ENCODE measurements at regions not wholly inside any gene's neighbourhood (a gene's known extent, or its start where the extent isn't known, plus 50 kb on each side); places are given as distances from the start of the nearest gene placed in this dataset.
A peak's percentile ranks its signal among the peaks of the same experiment; 100 is the strongest.

- no peak overlapping the region for H3K18ac ChIP-seq (ENCODE audit: insufficient read length, low read depth, low read length)
- no CpG with 5 or more reads among the region's 5 CpGs for WGBS (ENCODE audit: extremely low coverage, insufficient read length, low lambda C conversion rate)
- no peak overlapping the region for H3K9ac ChIP-seq (ENCODE audit: extremely low read depth, insufficient read length, low read length)
- H3K4me2 ChIP-seq (ENCODE audit: insufficient read depth, insufficient read length, low read length): no peak overlapping the region
- H3K27ac ChIP-seq (ENCODE audit: insufficient read length, low read depth, low read length): no peak overlapping the region
- no peak for DNase-seq
- H4K5ac ChIP-seq (ENCODE audit: insufficient read length, low read depth, low read length): no peak overlapping the region
- no peaks in the 10 kb centered on the region for H3K9me3 Mint-ChIP-seq
- H4K8ac ChIP-seq (replicated peaks; ENCODE audit: insufficient read length, low read depth, low read length): no peak overlapping the region
- H3K56ac ChIP-seq (ENCODE audit: insufficient read length, low read depth, low read length): no peak overlapping the region
- H3T11ph ChIP-seq (ENCODE audit: low read length): no peak overlapping the region
- H2AFZ ChIP-seq (ENCODE audit: low read length): peak overlapping the region; percentile 92
- no peaks in the 10 kb centered on the region for H4K20me1 ChIP-seq (ENCODE audit: control insufficient read depth, insufficient read depth, insufficient read length)
- H3K4me3 Mint-ChIP-seq: no peak overlapping the region
- H3K79me2 ChIP-seq (ENCODE audit: insufficient read depth, low read length): no peaks in the 10 kb centered on the region
- no peak overlapping the region for H3K4ac ChIP-seq (ENCODE audit: low read depth, low read length)
- H2BK120ac ChIP-seq (ENCODE audit: low read depth, low read length, poor library complexity, severe bottlenecking): no peak overlapping the region
- TF ChIP-seq CTCF (conservative IDR thresholded peaks at IDR 0.05): no peak
- no peaks in the 10 kb centered on the region for H3K4me1 ChIP-seq (ENCODE audit: insufficient read depth, low read length)
- H3K14ac ChIP-seq (ENCODE audit: insufficient read depth, low read length): no peak overlapping the region
- H3K27ac Mint-ChIP-seq: peak overlapping the region in 1 of 3 experiments; percentile 74; a peak in 2 of 7 replicates
- H2AK5ac ChIP-seq (ENCODE audit: insufficient read length, low read length): no peak overlapping the region
- no peak overlapping the region for H2BK15ac ChIP-seq (ENCODE audit: low read depth, low read length)
- H3K79me1 ChIP-seq (ENCODE audit: insufficient read depth, low read depth, low read length, poor library complexity, severe bottlenecking): no peaks in the 10 kb centered on the region
- peaks cover 4 to 7% of the 10 kb centered on the region in 2 experiments; a peak in 3 of 4 replicates for H3K4me1 Mint-ChIP-seq
- H2BK20ac ChIP-seq (ENCODE audit: low read depth, low read length, poor library complexity, severe bottlenecking): no peak overlapping the region
- no peaks in the 10 kb centered on the region for H3K27me3 Mint-ChIP-seq (ENCODE audit: low read depth)
- no peak overlapping the region for H2BK5ac ChIP-seq (ENCODE audit: insufficient read length, low read length)
- no peaks in the 10 kb centered on the region for H3K23me2 ChIP-seq (ENCODE audit: insufficient read length, low read depth, low read length, poor library complexity, severe bottlenecking)
- no peak overlapping the region for H2BK12ac ChIP-seq (ENCODE audit: insufficient read length, low read depth, low read length)
- no peak overlapping the region for H4K91ac ChIP-seq (ENCODE audit: insufficient read length, low read depth, low read length)
- H3K9me3 ChIP-seq (ENCODE audit: control insufficient read depth, low read depth, low read length): no peaks in the 10 kb centered on the region
- no peaks in the 10 kb centered on the region for H3K27me3 ChIP-seq (ENCODE audit: insufficient read depth, low read length)
- H3K36me3 Mint-ChIP-seq (ENCODE audit: insufficient read depth in 1 of 3, low read depth in 3 of 3): no peaks in the 10 kb centered on the region
- H3K23ac ChIP-seq (ENCODE audit: insufficient read length, low read depth, low read length): no peak overlapping the region
These were observed 553.5 kb downstream of the TRAM1L1 start for GRCh38 chr4:116531870-116532269.
